OCI-LY3 (cell line): ENCODE measurements at regions not wholly inside any gene's neighbourhood (a gene's known extent, or its start where the extent isn't known, plus 50 kb on each side); places are given as distances from the start of the nearest gene placed in this dataset.

ENCODE experiments used
- H2AFZ ChIP-seq: fragments of 200-600, 300-600 bp; shearing (Covaris generic); 2 replicates; pipeline ENCODE4 v1.6.0; 2014; ENCODE audit warnings: antibody characterized with exemption, low read depth, low read length
- H3K27ac ChIP-seq: fragments of 200-600, 300-600 bp; sonication (generic); 2 replicates; pipeline ENCODE4 v1.5.1; 2014; ENCODE audit warnings: mild to moderate bottlenecking, low read length, moderate library complexity, mixed read lengths
- H3K27me3 ChIP-seq: fragments of 200-600, 300-600 bp; sonication (generic); 2 replicates; pipeline ENCODE4 v1.6.1; 2014; ENCODE audit warnings: low read depth, low read length, mixed read lengths
- H3K36me3 ChIP-seq: fragments of 200-600, 300-600 bp; sonication (generic); replicated peaks from 2 replicates; pipeline ENCODE3; 2014; ENCODE audit warnings: low read depth, low read length, mixed read lengths
- H3K4me1 ChIP-seq: fragments of 300-600, 200-600 bp; sonication (generic); 2 replicates; pipeline ENCODE4 v1.6.1; 2014; ENCODE audit warnings: low read length, mixed read lengths
- H3K4me2 ChIP-seq: fragments of 200-600, 300-600 bp; sonication (generic); 2 replicates; pipeline ENCODE4 v1.6.1; 2014; ENCODE audit warnings: low read length, mixed read lengths
- H3K4me3 ChIP-seq: fragments of 300-600, 200-600 bp; sonication (generic); 2 replicates; pipeline ENCODE4 v1.5.1; 2014; ENCODE audit warnings: antibody characterized with exemption, mild to moderate bottlenecking, low read length, moderate library complexity
- H3K79me2 ChIP-seq: fragments of 300-600, 200-600 bp; shearing (Covaris generic); 2 replicates; pipeline ENCODE4 v1.6.1; 2014; ENCODE audit warnings: mild to moderate bottlenecking, low read length, mixed read lengths
- H3K9ac ChIP-seq: fragments of 300-600, 200-600 bp; shearing (Covaris generic); 2 replicates; pipeline ENCODE4 v1.6.0; 2014; ENCODE audit warnings: mild to moderate bottlenecking, low read length, moderate library complexity
- H3K9me3 ChIP-seq: fragments of 200-600, 300-600 bp; shearing (Covaris generic); 2 replicates; pipeline ENCODE4 v1.6.1; 2014; ENCODE audit warnings: low read length, mixed read lengths; ENCODE audit not compliant: insufficient read depth
- H4K20me1 ChIP-seq: fragments of 200-600, 300-600 bp; sonication (generic); 2 replicates; pipeline ENCODE4 v1.6.1; 2016; ENCODE audit warnings: low read length, mixed read lengths; ENCODE audit not compliant: insufficient read depth
- EZH2phosphoT487 ChIP-seq: fragments of 200-600 bp; shearing (Covaris generic); IDR thresholded peaks from 2 replicates; pipeline ENCODE4 v1.6.1; 2018; ENCODE audit warnings: antibody characterized with exemption, mixed run types, low read depth
- TF ChIP-seq, protein P1 (sequence below): fragments of 200-600, 300-600 bp; sonication (generic); IDR thresholded peaks from 2 replicates; pipeline ENCODE4 v1.5.1; 2014; ENCODE audit warnings: antibody characterized with exemption, low read length, low read depth

DNA sequence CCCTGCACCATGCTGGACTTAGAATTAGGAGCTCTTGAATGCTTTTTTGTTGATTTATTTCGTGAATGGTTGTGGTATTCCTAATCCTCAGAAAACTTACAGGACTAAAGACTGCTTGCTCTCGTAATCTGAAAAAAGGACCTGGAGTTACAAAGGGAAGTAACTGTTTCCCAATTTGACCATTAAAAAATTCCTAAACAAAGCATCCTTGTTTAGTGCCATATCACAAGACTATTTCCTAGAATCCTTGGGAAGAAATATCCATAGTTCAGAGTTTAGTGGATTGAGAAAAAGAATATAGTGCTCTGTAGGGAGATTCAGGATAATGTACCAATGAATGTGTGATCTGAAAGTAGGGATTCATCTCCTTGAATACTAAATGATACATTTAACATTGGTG is 186.8 kb downstream of the NDFIP2 start:
- Histone ChIP-seq H3K79me2 (no peaks in the 10 kb centered on the region), H3K4me2 (no peak overlapping the region), H3K4me3 (no peak overlapping the region), H3K36me3 (no peaks in the 10 kb centered on the region), H3K27me3 (no peaks in the 10 kb centered on the region), H3K9me3 (no peaks in the 10 kb centered on the region), H3K4me1 (no peaks in the 10 kb centered on the region), H2AFZ (no peak overlapping the region), H3K27ac (no peak overlapping the region), H4K20me1 (no peaks in the 10 kb centered on the region), H3K9ac (no peak overlapping the region)
- TF ChIP-seq, protein P1, sequence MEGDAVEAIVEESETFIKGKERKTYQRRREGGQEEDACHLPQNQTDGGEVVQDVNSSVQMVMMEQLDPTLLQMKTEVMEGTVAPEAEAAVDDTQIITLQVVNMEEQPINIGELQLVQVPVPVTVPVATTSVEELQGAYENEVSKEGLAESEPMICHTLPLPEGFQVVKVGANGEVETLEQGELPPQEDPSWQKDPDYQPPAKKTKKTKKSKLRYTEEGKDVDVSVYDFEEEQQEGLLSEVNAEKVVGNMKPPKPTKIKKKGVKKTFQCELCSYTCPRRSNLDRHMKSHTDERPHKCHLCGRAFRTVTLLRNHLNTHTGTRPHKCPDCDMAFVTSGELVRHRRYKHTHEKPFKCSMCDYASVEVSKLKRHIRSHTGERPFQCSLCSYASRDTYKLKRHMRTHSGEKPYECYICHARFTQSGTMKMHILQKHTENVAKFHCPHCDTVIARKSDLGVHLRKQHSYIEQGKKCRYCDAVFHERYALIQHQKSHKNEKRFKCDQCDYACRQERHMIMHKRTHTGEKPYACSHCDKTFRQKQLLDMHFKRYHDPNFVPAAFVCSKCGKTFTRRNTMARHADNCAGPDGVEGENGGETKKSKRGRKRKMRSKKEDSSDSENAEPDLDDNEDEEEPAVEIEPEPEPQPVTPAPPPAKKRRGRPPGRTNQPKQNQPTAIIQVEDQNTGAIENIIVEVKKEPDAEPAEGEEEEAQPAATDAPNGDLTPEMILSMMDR: no peak
- no peak for TF ChIP-seq EZH2phosphoT487

DNA sequence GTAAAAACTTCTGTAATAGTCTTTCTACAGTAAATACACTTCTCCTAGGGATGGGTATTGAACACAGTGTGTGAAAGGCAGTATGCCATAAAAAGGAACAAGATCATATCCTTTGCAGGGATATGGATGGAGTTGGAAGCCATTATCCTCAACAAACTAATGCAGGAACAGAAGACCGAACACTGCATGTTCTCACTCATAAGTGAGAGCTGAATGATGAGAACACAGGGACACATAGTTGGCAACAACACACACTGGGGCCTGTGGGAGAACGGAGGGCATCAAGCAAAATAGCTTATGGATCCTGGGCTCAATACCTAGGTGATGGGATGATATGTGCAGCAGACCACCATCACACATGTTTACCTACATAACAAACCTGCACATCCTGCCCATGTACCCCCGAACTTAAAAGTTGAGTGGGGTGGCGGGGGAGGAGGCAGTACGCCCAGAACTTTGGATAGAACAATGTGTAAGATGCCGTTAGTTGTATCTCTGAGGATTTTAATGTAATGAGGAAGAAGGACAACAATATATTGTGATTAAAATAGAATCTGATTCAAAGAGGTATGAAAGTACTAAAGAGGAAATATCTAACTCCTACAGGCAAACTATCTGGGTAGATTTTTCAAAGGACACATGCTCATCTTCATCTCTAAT is 183.2 kb downstream of the NDFIP2 start:
- Histone ChIP-seq H3K9ac (no peak overlapping the region), H3K4me3 (no peak overlapping the region), H2AFZ (peak overlapping the region; percentile 22), H3K79me2 (no peaks in the 10 kb centered on the region), H3K27ac (no peak overlapping the region), H3K4me1 (no peaks in the 10 kb centered on the region), H3K4me2 (no peak overlapping the region), H4K20me1 (no peaks in the 10 kb centered on the region), H3K36me3 (no peaks in the 10 kb centered on the region), H3K27me3 (no peaks in the 10 kb centered on the region), H3K9me3 (no peaks in the 10 kb centered on the region)
- no peak for TF ChIP-seq EZH2phosphoT487
- TF ChIP-seq, protein P1: no peak

DNA sequence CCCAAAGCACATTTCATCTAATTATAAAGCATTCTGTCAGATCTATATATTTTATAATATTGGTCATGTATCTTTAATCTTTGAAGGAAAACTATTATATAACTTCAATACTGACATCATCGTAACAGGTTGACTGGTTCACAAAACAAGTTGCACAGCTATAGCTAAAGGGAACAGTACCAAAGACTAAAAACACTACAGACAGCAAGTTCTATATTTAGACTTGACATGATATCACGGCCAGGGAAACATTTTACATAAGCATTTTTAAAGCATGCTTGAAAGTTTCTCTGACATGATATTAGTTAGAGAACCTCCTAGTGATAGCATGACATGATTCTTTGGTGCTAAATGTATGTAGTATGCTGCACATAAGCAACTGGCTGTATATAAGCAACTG is 182.5 kb downstream of the NDFIP2 start:
- Histone ChIP-seq H3K4me3 (no peak overlapping the region), H2AFZ (no peak overlapping the region), H3K9me3 (no peaks in the 10 kb centered on the region), H3K27ac (no peak overlapping the region), H3K36me3 (no peaks in the 10 kb centered on the region), H3K79me2 (no peaks in the 10 kb centered on the region), H3K27me3 (no peaks in the 10 kb centered on the region), H3K9ac (no peak overlapping the region), H3K4me2 (no peak overlapping the region), H3K4me1 (no peaks in the 10 kb centered on the region), H4K20me1 (no peaks in the 10 kb centered on the region)
- TF ChIP-seq, protein P1: no peak
- TF ChIP-seq EZH2phosphoT487: no peak

DNA sequence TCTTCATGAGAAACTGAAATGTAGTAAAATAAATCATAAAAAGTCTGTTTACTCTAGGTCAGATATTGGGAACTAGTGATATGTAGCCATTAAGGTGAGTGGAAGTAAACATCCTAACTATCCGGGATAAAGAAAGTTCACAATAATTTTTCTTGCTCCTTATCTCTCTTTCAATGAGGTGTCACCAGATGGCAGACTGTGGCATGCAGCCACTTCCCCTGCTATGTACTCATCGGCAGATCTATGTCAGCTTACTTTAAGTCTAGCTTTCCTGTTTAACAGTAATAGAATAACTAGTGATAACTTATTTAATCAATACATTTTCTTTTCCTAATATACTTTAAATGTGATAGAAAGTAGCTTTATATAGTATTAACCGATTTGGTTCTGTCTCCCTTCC is 181.9 kb downstream of the NDFIP2 start:
- TF ChIP-seq, protein P1: peak; percentile 30; the same call in 1 of the 2 replicates
- TF ChIP-seq EZH2phosphoT487: no peak
- Histone ChIP-seq H2AFZ (no peak overlapping the region), H3K27me3 (no peaks in the 10 kb centered on the region), H3K36me3 (no peaks in the 10 kb centered on the region), H3K27ac (no peak overlapping the region), H3K79me2 (no peaks in the 10 kb centered on the region), H3K4me2 (no peak overlapping the region), H3K9me3 (no peaks in the 10 kb centered on the region), H4K20me1 (no peaks in the 10 kb centered on the region), H3K4me3 (no peak overlapping the region), H3K9ac (no peak overlapping the region), H3K4me1 (no peaks in the 10 kb centered on the region)
